HG03097 (cell line): ENCODE measurements at regions not wholly inside any gene's neighbourhood (a gene's known extent, or its start where the extent isn't known, plus 50 kb on each side); places are given as distances from the start of the nearest gene placed in this dataset.
A peak's percentile ranks its signal among the peaks of the same experiment; 100 is the strongest.
"Not testable (repeated sequence)": the region's sequence is repeated elsewhere in the genome, so short reads cannot be mapped to it uniquely, and the experiment has no call there.

Experiments
- ATAC-seq: cut with Tn5 transposase; IDR thresholded peaks from one replicate; pipeline ENCODE4 v1.9.1; 2021; ENCODE audit not compliant: unreplicated experiment, low FRiP score

GRCh38 chr5:110865400-110866094 is 126.7 kb downstream of the SLC25A46 start:
- ATAC-seq = no peak

GRCh38 chr5:110869927-110870326 is 131.1 kb downstream of the SLC25A46 start:
- no peak for ATAC-seq

- no peak for ATAC-seq
Measured at GRCh38 chr5:110872200-110872599, 133.4 kb downstream of the SLC25A46 start.

DNA sequence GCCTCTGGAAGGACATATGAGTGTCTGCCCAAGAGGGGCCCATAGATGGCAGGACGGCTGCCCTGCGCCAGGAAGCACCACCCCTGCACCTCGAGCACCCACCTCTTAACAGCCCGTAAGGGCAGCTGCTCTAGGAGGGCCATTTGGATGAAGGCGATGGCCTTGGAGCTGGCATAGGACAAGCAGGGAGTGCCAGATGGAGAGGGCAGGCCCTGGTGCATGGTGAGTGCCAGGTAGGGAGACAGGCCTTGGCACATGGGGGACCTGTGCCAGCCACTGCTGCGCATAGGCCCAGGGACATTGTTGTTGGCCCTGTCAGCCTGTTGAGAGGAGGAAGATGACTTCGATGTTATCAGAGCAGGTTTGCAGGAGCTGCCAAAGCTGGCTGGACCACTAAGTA is 134.2 kb downstream of the SLC25A46 start:
- ATAC-seq = no peak

- no peak for ATAC-seq
Measured at GRCh38 chr5:110873773-110874437, 135.1 kb downstream of the SLC25A46 start.

DNA sequence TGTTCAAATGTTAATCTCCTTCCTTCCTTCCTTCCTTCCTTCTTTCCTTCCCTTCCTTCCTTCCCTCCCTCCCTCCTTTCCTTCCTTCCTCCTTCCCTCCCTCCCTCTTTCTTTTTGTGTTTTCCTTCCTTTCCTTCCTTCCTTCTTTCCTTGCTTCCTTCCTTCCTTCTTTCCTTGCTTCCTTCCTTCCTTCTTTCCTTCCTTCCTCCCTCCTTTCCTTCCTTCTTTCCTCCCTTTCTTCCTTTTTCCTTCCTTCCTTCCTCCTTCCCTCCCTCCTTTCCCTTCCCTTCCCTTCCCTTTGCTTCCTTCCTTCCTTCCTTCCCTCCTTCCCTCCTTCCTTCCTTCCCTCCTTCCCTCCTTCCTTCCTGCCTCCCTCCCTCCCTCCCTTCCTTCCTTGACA is 136.3 kb downstream of the SLC25A46 start:
- ATAC-seq = not testable (repeated sequence)

DNA sequence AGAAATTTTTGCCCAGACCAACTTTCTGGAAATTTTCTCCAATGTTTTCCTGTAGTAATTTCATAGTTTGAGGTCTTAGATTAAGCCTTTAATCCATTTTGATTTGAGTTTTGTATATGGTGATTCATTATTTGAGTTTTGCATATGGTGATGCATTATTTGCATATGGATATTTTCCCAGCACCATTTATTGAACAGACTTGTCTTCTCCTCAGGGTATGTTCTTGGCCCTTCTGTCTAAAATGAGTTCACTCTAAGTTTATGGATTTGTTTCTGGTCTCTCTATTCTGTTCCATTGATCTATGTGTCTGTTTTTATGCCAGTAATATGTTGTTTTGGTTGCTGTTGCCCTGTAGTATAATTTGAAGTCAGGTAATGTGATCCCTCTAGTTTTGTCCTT is 139.3 kb downstream of the SLC25A46 start:
- no peak for ATAC-seq

- no peak for ATAC-seq
Measured at GRCh38 chr5:110879675-110880074, 140.9 kb downstream of the SLC25A46 start.

DNA sequence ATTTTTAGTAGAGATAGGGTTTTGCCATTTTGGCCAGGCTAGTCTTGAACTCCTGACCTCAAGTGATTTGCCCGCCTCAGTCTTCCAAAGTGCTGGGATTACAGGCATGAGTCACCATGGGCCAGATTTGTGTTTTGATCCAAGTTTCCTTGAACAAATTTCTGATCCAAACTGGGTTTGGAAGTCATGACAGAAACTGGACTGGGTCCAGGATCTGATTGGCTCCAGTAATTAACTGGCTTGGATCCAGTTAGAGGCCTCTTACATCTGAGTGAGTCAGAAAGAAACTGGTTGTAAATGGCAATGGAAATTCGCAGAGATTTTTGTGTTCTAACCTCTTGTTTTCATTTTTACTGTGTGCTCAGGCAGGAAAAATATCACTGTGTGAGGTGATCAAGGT is 141.6 kb downstream of the SLC25A46 start:
- ATAC-seq = no peak

DNA sequence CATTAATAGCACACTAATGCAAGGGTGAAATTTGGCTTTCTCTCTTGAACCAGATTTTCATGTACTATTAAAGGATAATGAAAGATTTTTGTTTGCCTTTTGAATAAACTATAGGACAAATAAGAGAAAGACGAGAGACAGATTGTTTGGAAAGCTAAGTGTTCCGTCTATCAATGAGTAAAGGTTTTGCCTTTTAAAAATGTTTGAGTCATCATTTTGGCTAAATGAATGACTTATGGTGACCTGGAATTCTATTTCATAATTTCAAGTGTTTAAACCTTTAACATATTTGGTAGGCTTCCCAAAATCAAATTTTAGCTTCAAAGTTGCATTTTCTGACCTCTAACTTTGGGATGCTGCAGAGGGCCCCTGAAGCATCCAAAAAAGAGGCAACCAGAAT is 145.2 kb downstream of the SLC25A46 start:
- ATAC-seq = no peak

GRCh38 chr5:110887170-110887569 is 148.4 kb downstream of the SLC25A46 start:
- not testable (repeated sequence) for ATAC-seq

DNA sequence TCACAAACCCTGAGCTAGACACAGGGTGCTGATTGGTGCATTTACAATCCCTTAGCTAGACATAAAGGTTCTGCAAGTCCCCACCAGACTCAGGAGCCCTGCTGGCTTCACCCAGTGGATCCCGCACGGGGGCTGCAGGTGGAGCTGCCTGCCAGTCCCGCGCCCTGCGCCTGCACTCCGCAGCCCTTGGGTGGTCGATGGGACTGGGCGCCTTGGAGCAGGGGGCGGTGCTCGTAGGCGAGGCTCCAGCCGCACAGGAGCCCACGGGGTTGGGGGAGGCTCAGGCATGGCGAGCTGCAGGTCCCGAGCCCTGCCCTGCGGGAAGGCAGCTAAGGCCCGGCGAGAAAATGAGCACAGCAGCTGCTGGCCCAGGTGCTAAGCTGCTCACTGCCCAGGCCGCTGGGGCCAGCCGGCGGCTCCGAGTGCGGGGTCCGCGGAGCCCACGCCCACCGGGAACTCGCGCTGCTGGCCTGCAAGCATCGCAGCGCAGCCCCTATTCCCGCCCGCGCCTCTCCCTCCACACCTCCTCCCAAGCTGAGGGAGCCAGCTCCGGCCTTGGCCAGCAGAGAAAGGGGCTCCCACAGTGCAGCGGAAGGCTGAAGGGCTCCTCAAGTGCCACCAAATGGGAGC is 155.2 kb downstream of the SLC25A46 start:
- ATAC-seq = not testable (repeated sequence)

GRCh38 chr5:110894805-110895204 is 156.0 kb downstream of the SLC25A46 start:
- no peak for ATAC-seq

- no peak for ATAC-seq
Measured at GRCh38 chr5:110896901-110897300, 158.1 kb downstream of the SLC25A46 start.

- ATAC-seq = peak; percentile 63
Measured at GRCh38 chr5:110899566-110900412, 161.0 kb downstream of the SLC25A46 start.

DNA sequence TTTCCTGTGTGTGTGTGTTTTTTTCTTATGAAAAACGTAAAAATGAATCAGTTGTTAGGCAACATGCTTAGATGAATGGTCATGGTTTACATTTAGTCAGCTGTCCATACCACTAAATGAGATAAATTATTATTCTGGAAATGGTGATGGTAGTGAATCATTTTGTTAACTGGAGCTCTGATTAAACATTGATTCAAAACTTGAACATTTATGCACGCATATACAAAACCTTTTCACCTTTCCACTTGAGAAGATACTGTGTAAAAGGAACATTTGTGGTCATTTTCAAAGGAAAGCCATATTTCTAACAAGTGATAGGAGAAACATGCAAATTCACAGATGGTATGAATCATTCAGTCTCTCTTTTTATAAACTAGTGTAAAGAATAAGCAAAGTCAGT is 162.0 kb downstream of the SLC25A46 start:
- ATAC-seq = no peak

DNA sequence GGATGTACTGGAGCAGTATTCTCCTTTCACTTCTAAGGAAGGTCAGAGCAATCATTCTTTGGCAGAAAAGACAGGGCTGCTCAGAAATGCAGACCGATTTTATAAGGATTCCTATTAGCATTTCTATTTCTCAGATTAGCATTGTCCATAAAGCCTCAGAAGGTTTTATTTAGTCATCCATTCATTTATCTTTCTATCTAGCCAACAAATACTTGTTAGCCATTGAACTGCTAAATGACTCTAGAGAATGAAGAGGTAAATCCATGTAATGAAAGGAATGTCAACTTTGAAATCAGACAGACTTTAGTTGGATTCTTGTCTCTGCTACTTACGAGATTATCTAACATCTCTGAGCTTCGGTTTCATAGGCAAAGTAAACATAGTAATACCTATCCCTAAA is 165.2 kb downstream of the SLC25A46 start:
- no peak for ATAC-seq

DNA sequence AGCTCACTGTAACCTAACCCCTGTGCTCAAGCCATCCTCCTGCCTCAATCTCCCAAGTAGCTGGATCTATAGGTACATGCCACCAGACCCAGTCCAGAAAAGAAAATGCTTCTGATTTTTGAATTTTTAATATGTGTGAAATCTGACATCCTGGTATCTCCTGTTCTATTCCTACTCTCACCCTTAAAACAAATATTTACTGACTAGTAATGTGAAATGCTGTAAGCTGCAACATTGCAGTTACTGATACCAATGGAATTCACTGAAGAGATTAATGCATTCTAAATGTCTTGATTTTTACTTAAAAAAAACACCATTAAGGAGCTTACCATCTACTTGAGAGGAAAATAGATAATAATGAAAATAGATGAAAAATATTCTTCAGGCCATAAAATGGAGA is 162.7 kb upstream of the TSLP start:
- no peak for ATAC-seq

GRCh38 chr5:110909415-110909814 is 162.1 kb upstream of the TSLP start:
- no peak for ATAC-seq

GRCh38 chr5:110909950-110910349 is 161.6 kb upstream of the TSLP start:
- ATAC-seq = no peak

GRCh38 chr5:110913221-110913620 is 158.3 kb upstream of the TSLP start:
- ATAC-seq = no peak
